ENCODE measurements at regions not wholly inside any gene's neighbourhood (a gene's known extent, or its start where the extent isn't known, plus 50 kb on each side); places are given as distances from the start of the nearest gene placed in this dataset.

DNA sequence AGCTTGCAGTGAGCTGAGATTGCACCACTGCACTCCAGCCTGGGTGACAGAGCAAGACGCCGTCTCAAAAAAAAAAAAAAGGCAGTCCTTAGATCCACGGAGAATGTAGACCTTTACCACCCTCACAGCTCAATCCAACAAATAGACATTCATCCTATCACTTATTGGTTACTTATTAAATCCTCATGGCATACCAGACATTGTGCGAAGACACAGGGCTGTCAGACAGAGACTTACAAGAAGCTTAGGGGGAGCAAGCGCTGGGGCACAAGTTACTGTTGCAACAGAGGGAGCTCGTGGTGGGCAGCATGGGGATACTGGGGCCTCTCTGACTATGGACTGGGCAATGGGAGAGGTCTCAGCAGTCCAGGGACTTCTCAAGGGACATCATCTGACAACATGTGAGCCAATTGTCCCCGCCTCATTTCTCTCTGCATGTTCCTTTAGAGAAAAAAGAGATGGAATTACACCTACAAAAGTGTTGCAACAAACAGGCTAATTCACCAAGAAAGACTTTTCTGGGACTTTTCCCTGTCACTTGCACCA is 82.8 kb upstream of the TNS3 start:
- no peak for DNase-seq (ENCODE audit: low read depth)

GRCh38 chr7:47663851-47664250 is 81.9 kb upstream of the TNS3 start:
- no peak for DNase-seq (ENCODE audit: low read depth)

- DNase-seq (ENCODE audit: low read depth): no peak
These were observed 81.3 kb upstream of the TNS3 start for GRCh38 chr7:47663213-47663612.

DNA sequence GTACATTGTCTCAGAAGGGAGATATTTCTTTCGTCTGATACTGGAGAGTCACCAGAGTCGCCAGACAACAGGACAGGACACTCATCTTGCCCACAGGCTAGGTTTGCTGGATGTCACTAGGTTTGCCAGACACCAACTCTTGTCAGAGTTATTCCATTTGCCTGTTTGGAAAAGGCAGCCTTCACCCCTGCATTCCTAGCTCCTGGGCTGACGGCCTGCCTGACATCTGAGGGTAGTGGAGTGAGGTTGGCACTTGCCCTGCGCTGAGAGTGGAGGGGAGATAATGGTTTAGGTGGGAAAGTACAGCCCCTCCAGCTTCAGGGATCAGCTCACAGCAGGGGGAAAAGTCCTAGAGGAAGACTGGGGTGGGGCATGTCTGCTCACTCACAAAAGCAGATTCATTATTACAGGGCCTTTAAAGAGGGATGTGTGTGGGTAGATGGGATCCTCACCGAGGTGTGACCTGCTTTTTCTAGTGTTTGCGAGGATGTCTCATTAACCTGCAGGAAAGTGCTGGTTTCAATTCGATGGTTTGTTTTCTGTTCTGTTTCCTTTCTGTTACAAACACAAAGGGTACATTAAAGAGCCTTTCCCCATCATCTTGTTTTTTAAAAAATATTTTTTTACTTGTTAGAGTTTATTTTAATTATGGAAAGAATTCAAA is 79.3 kb upstream of the TNS3 start:
- no peak for DNase-seq (ENCODE audit: low read depth)

DNA sequence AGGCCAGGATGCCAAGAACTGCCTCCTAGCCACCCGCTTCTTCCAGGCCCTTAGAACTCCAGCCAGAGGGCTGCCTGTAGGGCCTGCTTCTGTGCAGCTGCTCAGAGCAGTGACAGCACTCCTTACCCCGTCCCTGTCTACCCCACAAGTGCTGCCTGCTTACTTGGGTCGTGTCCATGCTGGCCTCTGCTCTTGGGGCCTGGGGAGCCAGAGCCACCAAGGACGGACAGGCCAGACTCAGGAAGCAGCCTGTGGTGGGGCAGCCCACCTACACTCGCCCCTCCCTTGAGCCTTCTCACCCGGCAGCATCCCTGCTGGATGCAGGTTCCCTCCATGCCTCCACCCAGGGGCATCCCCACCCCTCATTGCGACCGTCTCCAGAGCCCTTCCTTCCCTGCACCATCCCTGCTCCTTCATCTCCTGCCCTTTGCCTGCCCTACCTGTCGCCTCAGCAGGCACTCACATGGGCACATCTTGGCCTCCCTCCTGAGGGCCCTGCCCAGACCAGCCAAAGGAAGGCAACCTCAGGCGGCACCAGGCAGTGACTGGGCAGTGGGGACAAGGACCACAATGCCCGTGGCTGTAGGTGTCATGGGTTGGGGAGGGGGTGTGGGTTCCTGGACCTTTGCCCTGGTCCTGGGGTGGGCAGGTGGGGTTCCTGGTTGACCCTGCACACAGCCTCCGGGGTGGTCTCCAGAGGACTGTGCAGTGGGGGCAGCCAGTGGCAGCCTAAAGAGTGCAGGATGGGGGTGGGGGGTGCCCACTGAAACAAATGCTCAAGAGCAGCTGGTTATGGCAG is 78.0 kb upstream of the TNS3 start:
- DNase-seq (ENCODE audit: low read depth): no peak

DNA sequence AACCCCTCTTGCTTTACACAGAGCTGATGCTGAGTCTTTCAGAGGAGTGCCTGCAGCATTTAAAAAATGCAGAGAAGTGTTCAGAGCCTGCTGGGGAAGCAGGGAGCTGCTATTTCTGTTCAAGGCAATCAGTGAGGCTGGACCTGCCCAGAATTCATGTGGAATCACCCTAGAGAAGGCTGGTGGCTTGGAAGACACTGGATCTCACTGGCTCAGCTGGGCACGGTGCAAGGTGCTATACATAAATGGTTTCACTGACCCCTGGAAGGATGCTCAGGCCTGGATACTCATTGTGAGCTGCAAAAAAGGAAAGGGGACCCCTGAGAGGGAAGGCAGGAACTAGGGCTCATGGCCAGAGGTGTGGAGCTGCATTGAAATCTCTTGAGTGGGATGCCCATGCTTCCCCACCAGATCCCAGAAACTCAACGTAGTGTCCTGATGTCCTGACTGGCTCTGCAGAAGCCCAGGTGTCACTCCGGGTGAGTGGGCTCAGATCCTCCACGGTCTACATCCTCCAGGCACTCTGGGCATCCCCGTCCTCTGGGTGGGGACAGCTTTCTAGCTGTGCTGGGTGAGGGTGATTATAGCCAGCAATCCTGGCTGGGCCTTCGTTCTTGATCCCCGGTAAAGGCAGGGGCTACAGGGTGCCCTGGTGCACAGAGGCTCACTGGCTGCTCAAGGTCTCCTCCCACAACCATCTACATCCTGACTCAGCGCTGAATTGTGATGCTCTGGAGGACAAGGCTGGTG is 77.2 kb upstream of the TNS3 start:
- no peak for DNase-seq (ENCODE audit: low read depth)

DNA sequence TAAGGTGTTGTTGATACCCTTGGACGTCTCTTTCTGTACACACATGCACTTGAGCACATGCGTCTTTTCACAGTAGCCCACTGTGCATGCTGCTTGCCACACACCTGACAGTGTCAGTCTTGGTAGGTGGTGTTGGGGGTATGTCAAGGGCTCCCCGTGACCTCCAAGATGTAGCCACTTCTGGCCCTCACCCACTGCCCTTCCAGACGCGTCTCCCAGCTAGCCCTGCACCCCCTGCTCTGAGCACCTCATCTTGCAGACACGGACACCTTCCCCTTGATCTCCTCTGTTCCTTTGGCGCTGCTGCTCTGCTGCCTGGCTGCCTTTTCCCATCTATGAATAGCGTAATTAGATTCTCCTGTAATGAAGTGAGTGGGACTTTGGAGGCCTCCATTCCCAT is 75.2 kb upstream of the TNS3 start:
- no peak for DNase-seq (ENCODE audit: low read depth)

GRCh38 chr7:47654672-47655298 is 72.9 kb upstream of the TNS3 start:
- DNase-seq (ENCODE audit: low read depth): no peak

GRCh38 chr7:47653550-47654411 is 71.9 kb upstream of the TNS3 start:
- peak; percentile 27 for DNase-seq (ENCODE audit: low read depth)

- no peak for DNase-seq (ENCODE audit: low read depth)
These were observed 70.7 kb upstream of the TNS3 start for GRCh38 chr7:47652591-47652990.

DNA sequence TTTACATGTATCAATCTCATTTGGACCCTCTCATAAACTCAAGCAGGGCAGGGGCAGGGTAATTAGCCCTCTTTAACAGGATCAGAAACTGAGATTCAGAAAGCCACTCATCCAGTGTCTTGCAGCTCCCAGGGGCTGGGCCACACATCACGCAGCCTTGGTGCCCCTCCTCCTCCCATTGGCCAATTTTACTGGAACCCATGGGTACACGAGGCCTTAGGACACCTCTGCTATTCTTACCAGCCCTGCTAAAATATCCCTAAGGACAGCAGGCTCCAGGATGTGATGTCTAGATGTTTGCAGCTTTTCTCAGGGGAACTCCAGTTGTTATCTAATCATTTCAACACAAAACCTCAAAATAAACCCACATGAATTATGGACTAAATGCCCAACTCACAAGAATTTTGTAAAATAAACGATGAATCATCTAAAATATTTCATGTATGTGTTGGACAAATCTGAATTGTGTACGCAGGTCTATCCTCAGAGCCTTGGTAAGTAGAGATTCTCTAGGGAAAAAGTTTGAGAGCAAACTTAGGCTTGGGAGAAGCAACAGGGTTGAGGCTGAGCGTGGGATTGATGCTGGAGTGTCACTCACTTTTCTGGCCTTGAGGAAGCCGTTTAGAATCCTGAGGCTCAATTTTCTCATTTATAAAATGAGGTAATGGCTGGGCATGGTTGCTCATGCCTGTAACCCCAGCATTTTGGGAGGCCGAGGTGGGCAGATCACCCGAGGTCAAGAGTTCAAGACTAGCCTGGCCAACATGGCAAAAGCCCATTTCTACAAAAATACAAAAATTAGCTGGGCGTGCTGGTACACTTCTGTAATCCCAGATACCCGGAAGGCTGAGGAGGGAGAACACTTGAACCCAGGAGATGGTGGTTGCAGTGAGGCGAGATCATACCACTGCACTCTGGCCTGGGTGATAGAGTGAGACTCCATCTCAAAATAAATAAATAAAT is 69.7 kb upstream of the TNS3 start:
- DNase-seq (ENCODE audit: low read depth): peak; percentile 86

GRCh38 chr7:47649919-47650318 is 68.0 kb upstream of the TNS3 start:
- DNase-seq (ENCODE audit: low read depth): no peak

GRCh38 chr7:47648275-47648925 is 66.5 kb upstream of the TNS3 start:
- peak; percentile 23 for DNase-seq (ENCODE audit: low read depth)

- no peak for DNase-seq (ENCODE audit: low read depth)
These were observed 66.0 kb upstream of the TNS3 start for GRCh38 chr7:47647918-47648250.

- no peak for DNase-seq (ENCODE audit: low read depth)
These were observed 65.4 kb upstream of the TNS3 start for GRCh38 chr7:47647181-47647917.

- DNase-seq (ENCODE audit: low read depth): no peak
These were observed 61.9 kb upstream of the TNS3 start for GRCh38 chr7:47643716-47644400.

GRCh38 chr7:47640265-47640664 is 58.4 kb upstream of the TNS3 start:
- no peak for DNase-seq (ENCODE audit: low read depth)

All from HT1080 (cell line).